ENCODE measurements at regions not wholly inside any gene's neighbourhood (a gene's known extent, or its start where the extent isn't known, plus 50 kb on each side); places are given as distances from the start of the nearest gene placed in this dataset.
A peak's percentile ranks its signal among the peaks of the same experiment; 100 is the strongest.
"Not testable (repeated sequence)": the region's sequence is repeated elsewhere in the genome, so short reads cannot be mapped to it uniquely, and the experiment has no call there.

- peak; percentile 12 for DNase-seq (ENCODE audit: low read depth)
These were observed 173.3 kb downstream of the CD83 start for GRCh38 chr6:14290772-14291330.

- DNase-seq (ENCODE audit: low read depth) = no peak
These were observed 173.8 kb downstream of the CD83 start for GRCh38 chr6:14291331-14291730.

- no peak for DNase-seq (ENCODE audit: low read depth)
These were observed 174.5 kb downstream of the CD83 start for GRCh38 chr6:14292119-14292518.

- DNase-seq (ENCODE audit: low read depth) = no peak
These were observed 176.8 kb downstream of the CD83 start for GRCh38 chr6:14294270-14294951.

GRCh38 chr6:14296698-14297097 is 179.1 kb downstream of the CD83 start:
- DNase-seq (ENCODE audit: low read depth) = not testable (repeated sequence)

GRCh38 chr6:14297118-14297517 is 179.5 kb downstream of the CD83 start:
- DNase-seq (ENCODE audit: low read depth) = not testable (repeated sequence)

GRCh38 chr6:14300189-14300588 is 182.6 kb downstream of the CD83 start:
- not testable (repeated sequence) for DNase-seq (ENCODE audit: low read depth)

- not testable (repeated sequence) for DNase-seq (ENCODE audit: low read depth)
These were observed 183.1 kb downstream of the CD83 start for GRCh38 chr6:14300721-14301120.

- DNase-seq (ENCODE audit: low read depth) = not testable (repeated sequence)
These were observed 183.9 kb downstream of the CD83 start for GRCh38 chr6:14301477-14301876.

GRCh38 chr6:14305131-14305530 is 187.6 kb downstream of the CD83 start:
- DNase-seq (ENCODE audit: low read depth) = no peak

- no peak for DNase-seq (ENCODE audit: low read depth)
These were observed 188.1 kb downstream of the CD83 start for GRCh38 chr6:14305624-14306023.

GRCh38 chr6:14306151-14306906 is 188.8 kb downstream of the CD83 start:
- DNase-seq (ENCODE audit: low read depth) = no peak

- no peak for DNase-seq (ENCODE audit: low read depth)
These were observed 191.9 kb downstream of the CD83 start for GRCh38 chr6:14309516-14309915.

- DNase-seq (ENCODE audit: low read depth) = no peak
These were observed 192.4 kb downstream of the CD83 start for GRCh38 chr6:14309951-14310445.

- DNase-seq (ENCODE audit: low read depth) = no peak
These were observed 193.4 kb downstream of the CD83 start for GRCh38 chr6:14310960-14311359.

- DNase-seq (ENCODE audit: low read depth) = no peak
These were observed 195.0 kb downstream of the CD83 start for GRCh38 chr6:14312587-14312986.

GRCh38 chr6:14313248-14313647 is 195.7 kb downstream of the CD83 start:
- DNase-seq (ENCODE audit: low read depth) = no peak

GRCh38 chr6:14315353-14315752 is 197.8 kb downstream of the CD83 start:
- no peak for DNase-seq (ENCODE audit: low read depth)

GRCh38 chr6:14316651-14317386 is 199.2 kb downstream of the CD83 start:
- peak; percentile 14 for DNase-seq (ENCODE audit: low read depth)

- DNase-seq (ENCODE audit: low read depth) = no peak
These were observed 199.9 kb downstream of the CD83 start for GRCh38 chr6:14317387-14317970.

GRCh38 chr6:14320332-14320731 is 202.8 kb downstream of the CD83 start:
- no peak for DNase-seq (ENCODE audit: low read depth)

All from EH (cell line).